Endodermal cell (in vitro differentiated cells): ENCODE measurements at regions not wholly inside any gene's neighbourhood (a gene's known extent, or its start where the extent isn't known, plus 50 kb on each side); places are given as distances from the start of the nearest gene placed in this dataset.

ENCODE experiments used
- DNase-seq: peaks from one replicate; pipeline ENCODE4 v3.0.0-alpha.2; 2017
- H3K27ac ChIP-seq: 2 replicates; pipeline ENCODE4 v1.5.1; 2013; ENCODE audit warnings: mild to moderate bottlenecking, low read depth, low read length, moderate library complexity
- H3K27me3 ChIP-seq: 2 replicates; pipeline ENCODE4 v1.6.1; 2013; ENCODE audit warnings: mild to moderate bottlenecking, low read length, moderate library complexity; ENCODE audit not compliant: insufficient read depth, control insufficient read depth, poor library complexity, severe bottlenecking
- H3K36me3 ChIP-seq: 2 replicates; pipeline ENCODE4 v1.7.0; 2013; ENCODE audit warnings: mild to moderate bottlenecking, low read length, moderate library complexity; ENCODE audit not compliant: control insufficient read depth, insufficient read depth
- H3K4me1 ChIP-seq: one replicate; pipeline ENCODE4 v1.7.0; 2013; ENCODE audit warnings: low read length; ENCODE audit not compliant: control insufficient read depth, insufficient read depth
- H3K4me3 ChIP-seq: 2 replicates; pipeline ENCODE4 v1.5.1; 2013; ENCODE audit warnings: mild to moderate bottlenecking, low read length, moderate library complexity
- H3K9ac ChIP-seq: 2 replicates; pipeline ENCODE4 v1.6.1; 2013; ENCODE audit warnings: mild to moderate bottlenecking, low read length, moderate library complexity; ENCODE audit not compliant: poor library complexity, severe bottlenecking; ENCODE audit errors: extremely low read depth
- H3K9me3 ChIP-seq: 2 replicates; pipeline ENCODE4 v1.6.1; 2013; ENCODE audit warnings: mild to moderate bottlenecking, low read length, moderate library complexity; ENCODE audit not compliant: control insufficient read depth
- H3K27ac Mint-ChIP-seq: 2 replicates; pipeline ENCODE4 v1.8.0; 2020; ENCODE audit warnings: mixed read lengths
- H3K27me3 Mint-ChIP-seq: 2 replicates; pipeline ENCODE4 v1.8.0; 2021; ENCODE audit warnings: mild to moderate bottlenecking, mixed read lengths; ENCODE audit not compliant: insufficient read depth
- H3K36me3 Mint-ChIP-seq: 2 replicates; pipeline ENCODE4 v1.8.0; 2020; ENCODE audit warnings: low read depth, mixed read lengths
- H3K4me1 Mint-ChIP-seq: 2 replicates; pipeline ENCODE4 v1.8.0; 2020; ENCODE audit warnings: mixed read lengths
- H3K4me3 Mint-ChIP-seq: 2 replicates; pipeline ENCODE4 v1.8.0; 2020; ENCODE audit warnings: mild to moderate bottlenecking, moderate library complexity, mixed read lengths
- H3K9me3 Mint-ChIP-seq: 2 replicates; pipeline ENCODE4 v1.8.0; 2020; ENCODE audit warnings: mild to moderate bottlenecking, mixed read lengths
- CTCF ChIP-seq: fragments of 200-600 bp; sonication (generic); conservative IDR thresholded peaks from 2 replicates; pipeline ENCODE4 v1.5.0; 2021; ENCODE audit warnings: antibody characterized with exemption, mild to moderate bottlenecking
- WGBS, 2 experiments: methylation state at CpG; one replicate each; pipeline versions ENCODE4 v1.1.5 to v1.1.7; 2013; ENCODE audit warnings: missing lambda C conversion rate in 2 of 2, mixed read lengths in 1 of 2; ENCODE audit not compliant: insufficient coverage in 1 of 2, insufficient read length in 1 of 2; 5-methylcytosine and 5-hydroxymethylcytosine counted together

GRCh38 chr22:49403102-49403501 is 424.6 kb downstream of the BRD1 start:
- Histone ChIP-seq H3K4me1 (no peaks in the 10 kb centered on the region), H3K4me3 (no peak overlapping the region), H3K36me3 (no peaks in the 10 kb centered on the region), H3K27ac (no peak overlapping the region), H3K9ac (no peak overlapping the region), H3K9me3 (no peaks in the 10 kb centered on the region), H3K27me3 (no peaks in the 10 kb centered on the region)
- Mint-ChIP-seq H3K27me3 (peaks cover 6% of the 10 kb centered on the region), H3K4me3 (no peak overlapping the region), H3K36me3 (no peaks in the 10 kb centered on the region), H3K4me1 (no peaks in the 10 kb centered on the region), H3K27ac (no peak overlapping the region), H3K9me3 (no peaks in the 10 kb centered on the region)
- 88 to 100% methylated on average over 5 to 6 of the region's 6 CpGs for WGBS, 2 experiments
- DNase-seq, result peak; percentile 36
- TF ChIP-seq CTCF, result no peak

- no peak overlapping the region for H3K4me3 ChIP-seq
- WGBS, 2 experiments, result 70 to 74% methylated on average over 7 to 12 of the region's 12 CpGs
- H3K4me3 Mint-ChIP-seq, result no peak overlapping the region
- H3K27me3 ChIP-seq, result no peaks in the 10 kb centered on the region
- DNase-seq, result peak; percentile 24
- peaks cover 5% of the 10 kb centered on the region for H3K27me3 Mint-ChIP-seq
- H3K9ac ChIP-seq, result no peak overlapping the region
- no peaks in the 10 kb centered on the region for H3K4me1 Mint-ChIP-seq
- no peak for TF ChIP-seq CTCF
- no peaks in the 10 kb centered on the region for H3K9me3 ChIP-seq
- H3K4me1 ChIP-seq, result no peaks in the 10 kb centered on the region
- H3K36me3 Mint-ChIP-seq, result no peaks in the 10 kb centered on the region
- H3K27ac Mint-ChIP-seq, result no peak overlapping the region
- H3K9me3 Mint-ChIP-seq, result no peaks in the 10 kb centered on the region
- no peaks in the 10 kb centered on the region for H3K36me3 ChIP-seq
- H3K27ac ChIP-seq, result no peak overlapping the region
Measured at GRCh38 chr22:49402169-49402568, 425.5 kb downstream of the BRD1 start.

- DNase-seq, result peak; percentile 13
Measured at GRCh38 chr22:49400941-49401598, 426.6 kb downstream of the BRD1 start.

More at GRCh38 chr22:49400941-49401598, 426.6 kb downstream of the BRD1 start:
- no peaks in the 10 kb centered on the region for H3K36me3 ChIP-seq
- TF ChIP-seq CTCF, result no peak
- no peak overlapping the region for H3K4me3 ChIP-seq
- Mint-ChIP-seq H3K27me3 (no peaks in the 10 kb centered on the region), H3K36me3 (no peaks in the 10 kb centered on the region), H3K4me1 (no peaks in the 10 kb centered on the region), H3K4me3 (no peak overlapping the region), H3K27ac (no peak overlapping the region), H3K9me3 (no peaks in the 10 kb centered on the region)
- H3K4me1 ChIP-seq, result no peaks in the 10 kb centered on the region
- H3K9me3 ChIP-seq, result no peaks in the 10 kb centered on the region
- H3K9ac ChIP-seq, result no peak overlapping the region
- WGBS, 2 experiments, result 91 to 98% methylated on average over 13 to 16 of the region's 16 CpGs
- no peak overlapping the region for H3K27ac ChIP-seq
- no peaks in the 10 kb centered on the region for H3K27me3 ChIP-seq
